ENCODE measurements at regions not wholly inside any gene's neighbourhood (a gene's known extent, or its start where the extent isn't known, plus 50 kb on each side); places are given as distances from the start of the nearest gene placed in this dataset.

GRCh38 chr11:91825777-91826176 lies 398.8 kb upstream of the FAT3 start:
- Mint-ChIP-seq H3K4me1 (no peaks in the 10 kb centered on the region), H3K27me3 (ENCODE audit: low read depth in 2 of 2) (no peaks in the 10 kb centered on the region), H3K9me3 (peaks cover 6 to 17% of the 10 kb centered on the region in 2 donors), H3K36me3 (no peaks in the 10 kb centered on the region), H3K4me3 (no peak overlapping the region), H3K27ac (no peak overlapping the region)
- ATAC-seq (no peak), DNase-seq (no peak)
- Histone ChIP-seq H3K4me1 (ENCODE audit: control insufficient read depth, insufficient read depth, low read length) (no peaks in the 10 kb centered on the region), H3K4me3 (ENCODE audit: low read length) (no peak overlapping the region), H3K9me3 (ENCODE audit: control insufficient read depth, insufficient read depth, low read length) (no peaks in the 10 kb centered on the region), H3K27ac (ENCODE audit: low read length) (no peak overlapping the region), H3K27me3 (ENCODE audit: control insufficient read depth, insufficient read depth, low read length) (no peaks in the 10 kb centered on the region), H3K36me3 (ENCODE audit: control insufficient read depth, insufficient read depth, low read length) (no peaks in the 10 kb centered on the region)
- WGBS (ENCODE audit: insufficient coverage), result 62% methylated on average over 2 of the region's 2 CpGs
- TF ChIP-seq, protein P1, sequence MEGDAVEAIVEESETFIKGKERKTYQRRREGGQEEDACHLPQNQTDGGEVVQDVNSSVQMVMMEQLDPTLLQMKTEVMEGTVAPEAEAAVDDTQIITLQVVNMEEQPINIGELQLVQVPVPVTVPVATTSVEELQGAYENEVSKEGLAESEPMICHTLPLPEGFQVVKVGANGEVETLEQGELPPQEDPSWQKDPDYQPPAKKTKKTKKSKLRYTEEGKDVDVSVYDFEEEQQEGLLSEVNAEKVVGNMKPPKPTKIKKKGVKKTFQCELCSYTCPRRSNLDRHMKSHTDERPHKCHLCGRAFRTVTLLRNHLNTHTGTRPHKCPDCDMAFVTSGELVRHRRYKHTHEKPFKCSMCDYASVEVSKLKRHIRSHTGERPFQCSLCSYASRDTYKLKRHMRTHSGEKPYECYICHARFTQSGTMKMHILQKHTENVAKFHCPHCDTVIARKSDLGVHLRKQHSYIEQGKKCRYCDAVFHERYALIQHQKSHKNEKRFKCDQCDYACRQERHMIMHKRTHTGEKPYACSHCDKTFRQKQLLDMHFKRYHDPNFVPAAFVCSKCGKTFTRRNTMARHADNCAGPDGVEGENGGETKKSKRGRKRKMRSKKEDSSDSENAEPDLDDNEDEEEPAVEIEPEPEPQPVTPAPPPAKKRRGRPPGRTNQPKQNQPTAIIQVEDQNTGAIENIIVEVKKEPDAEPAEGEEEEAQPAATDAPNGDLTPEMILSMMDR (IDR thresholded peaks at IDR 0.05), result no peak
- intact Hi-C loops (cut with micrococcal nuclease), result no loop called here

GRCh38 chr11:91823252-91823830 lies 401.3 kb upstream of the FAT3 start:
- Histone ChIP-seq H3K9me3 (ENCODE audit: control insufficient read depth, insufficient read depth, low read length) (no peaks in the 10 kb centered on the region), H3K4me3 (ENCODE audit: low read length) (no peak overlapping the region), H3K27ac (ENCODE audit: low read length) (no peak overlapping the region), H3K27me3 (ENCODE audit: control insufficient read depth, insufficient read depth, low read length) (no peaks in the 10 kb centered on the region), H3K4me1 (ENCODE audit: control insufficient read depth, insufficient read depth, low read length) (no peaks in the 10 kb centered on the region), H3K36me3 (ENCODE audit: control insufficient read depth, insufficient read depth, low read length) (no peaks in the 10 kb centered on the region)
- intact Hi-C loops (cut with micrococcal nuclease), result no loop called here
- TF ChIP-seq, protein P1 (IDR thresholded peaks at IDR 0.05), result no peak
- Mint-ChIP-seq H3K9me3 (peaks cover 6 to 10% of the 10 kb centered on the region in 2 donors), H3K27ac (no peak overlapping the region), H3K27me3 (ENCODE audit: low read depth in 2 of 2) (no peaks in the 10 kb centered on the region), H3K4me3 (no peak overlapping the region), H3K36me3 (no peaks in the 10 kb centered on the region), H3K4me1 (no peaks in the 10 kb centered on the region)
- ATAC-seq, result no peak
- no CpG with 5 or more reads among the region's 1 CpG for WGBS (ENCODE audit: insufficient coverage)
- DNase-seq, result no peak

DNA sequence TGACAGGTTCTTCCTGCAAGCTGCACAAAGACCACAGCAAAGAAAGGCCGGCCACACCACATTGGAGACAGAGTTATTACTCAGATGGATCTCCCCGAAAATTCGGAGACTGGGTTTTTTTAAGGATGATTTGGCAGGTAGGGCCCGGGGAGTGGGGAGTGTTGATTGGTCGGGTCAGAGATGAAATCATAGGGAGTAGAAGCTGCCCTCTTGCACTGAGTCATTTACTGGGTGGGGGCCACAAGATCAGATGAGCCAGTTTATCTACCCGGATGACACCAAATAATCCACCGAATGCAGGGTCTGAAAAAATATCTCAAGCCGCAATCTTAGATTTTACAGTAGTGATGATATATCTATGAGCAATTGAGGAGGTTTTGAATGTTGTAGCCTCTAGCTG lies 401.8 kb upstream of the FAT3 start:
- Mint-ChIP-seq H3K9me3 (peaks cover 9 to 10% of the 10 kb centered on the region in 2 donors), H3K4me1 (no peaks in the 10 kb centered on the region), H3K4me3 (no peak overlapping the region), H3K27me3 (ENCODE audit: low read depth in 2 of 2) (no peaks in the 10 kb centered on the region), H3K27ac (no peak overlapping the region), H3K36me3 (no peaks in the 10 kb centered on the region)
- intact Hi-C loops (cut with micrococcal nuclease), result no loop called here
- DNase-seq (no peak), ATAC-seq (no peak)
- Histone ChIP-seq H3K4me3 (ENCODE audit: low read length) (no peak overlapping the region), H3K36me3 (ENCODE audit: control insufficient read depth, insufficient read depth, low read length) (no peaks in the 10 kb centered on the region), H3K4me1 (ENCODE audit: control insufficient read depth, insufficient read depth, low read length) (no peaks in the 10 kb centered on the region), H3K9me3 (ENCODE audit: control insufficient read depth, insufficient read depth, low read length) (peaks cover 2% of the 10 kb centered on the region), H3K27ac (ENCODE audit: low read length) (no peak overlapping the region), H3K27me3 (ENCODE audit: control insufficient read depth, insufficient read depth, low read length) (no peaks in the 10 kb centered on the region)
- TF ChIP-seq, protein P1 (IDR thresholded peaks at IDR 0.05), result no peak
- WGBS (ENCODE audit: insufficient coverage), result 88% methylated on average over 8 of the region's 8 CpGs

DNA sequence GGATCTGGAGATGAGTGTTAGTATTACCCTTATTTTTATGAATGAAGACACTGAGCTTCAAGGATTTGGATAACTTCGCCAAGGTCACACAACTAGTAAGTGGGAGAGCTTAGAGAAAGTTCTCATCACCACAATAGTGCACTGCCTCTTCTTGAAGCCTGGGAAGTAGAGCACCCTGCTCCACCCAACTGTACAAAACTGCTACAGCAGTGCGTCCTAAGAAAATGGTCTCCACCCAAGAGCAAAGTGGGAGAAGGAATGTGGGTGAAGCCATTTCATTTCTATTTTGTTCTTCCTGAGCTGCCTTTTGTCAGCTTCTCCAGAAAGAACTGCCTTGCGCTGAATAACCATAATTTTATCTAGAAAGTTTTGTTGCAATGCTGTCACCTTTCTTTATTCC lies 403.9 kb upstream of the FAT3 start:
- Histone ChIP-seq H3K36me3 (ENCODE audit: control insufficient read depth, insufficient read depth, low read length) (no peaks in the 10 kb centered on the region), H3K9me3 (ENCODE audit: control insufficient read depth, insufficient read depth, low read length) (peaks cover 2% of the 10 kb centered on the region), H3K4me3 (ENCODE audit: low read length) (no peak overlapping the region), H3K4me1 (ENCODE audit: control insufficient read depth, insufficient read depth, low read length) (no peaks in the 10 kb centered on the region), H3K27me3 (ENCODE audit: control insufficient read depth, insufficient read depth, low read length) (no peaks in the 10 kb centered on the region), H3K27ac (ENCODE audit: low read length) (no peak overlapping the region)
- Mint-ChIP-seq H3K4me1 (no peaks in the 10 kb centered on the region), H3K27ac (no peak overlapping the region), H3K27me3 (ENCODE audit: low read depth in 2 of 2) (no peaks in the 10 kb centered on the region), H3K4me3 (no peak overlapping the region), H3K36me3 (no peaks in the 10 kb centered on the region), H3K9me3 (peaks cover 6 to 8% of the 10 kb centered on the region in 2 donors)
- no peak for ATAC-seq
- TF ChIP-seq, protein P1 (IDR thresholded peaks at IDR 0.05), result no peak
- 93% methylated on average over 2 of the region's 3 CpGs for WGBS (ENCODE audit: insufficient coverage)
- DNase-seq, result no peak
- intact Hi-C loops (cut with micrococcal nuclease), result no loop called here

All from natural killer cell (primary cell).